ENCODE measurements at regions not wholly inside any gene's neighbourhood (a gene's known extent, or its start where the extent isn't known, plus 50 kb on each side); places are given as distances from the start of the nearest gene placed in this dataset.

GRCh38 chr6:4382362-4382853 is 247.0 kb upstream of the ECI2 start:
- intact Hi-C loops (cut with micrococcal nuclease): no loop called here

- intact Hi-C loops (cut with micrococcal nuclease): no loop called here
These were observed 246.0 kb upstream of the ECI2 start for GRCh38 chr6:4381381-4381780.

DNA sequence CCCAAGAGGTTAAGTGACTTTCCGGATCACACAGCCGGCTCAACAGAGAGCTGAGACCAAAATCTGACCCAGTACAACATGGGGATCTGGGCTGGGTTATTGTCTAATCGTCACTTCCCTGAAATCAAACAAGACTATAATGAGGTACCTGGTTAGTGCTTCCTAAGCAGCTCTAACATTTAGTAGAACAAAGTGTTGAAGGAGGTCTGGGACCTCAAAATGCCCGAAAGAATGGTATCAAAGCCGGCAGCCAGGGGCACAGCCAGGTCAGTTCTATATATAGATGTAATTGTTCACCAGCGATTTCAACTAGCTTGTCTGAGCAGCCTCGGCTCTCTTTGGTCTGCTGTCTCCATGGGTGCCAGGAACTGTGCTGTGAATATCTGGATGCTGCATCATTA is 245.5 kb upstream of the ECI2 start:
- intact Hi-C loops (cut with micrococcal nuclease): no loop called here

DNA sequence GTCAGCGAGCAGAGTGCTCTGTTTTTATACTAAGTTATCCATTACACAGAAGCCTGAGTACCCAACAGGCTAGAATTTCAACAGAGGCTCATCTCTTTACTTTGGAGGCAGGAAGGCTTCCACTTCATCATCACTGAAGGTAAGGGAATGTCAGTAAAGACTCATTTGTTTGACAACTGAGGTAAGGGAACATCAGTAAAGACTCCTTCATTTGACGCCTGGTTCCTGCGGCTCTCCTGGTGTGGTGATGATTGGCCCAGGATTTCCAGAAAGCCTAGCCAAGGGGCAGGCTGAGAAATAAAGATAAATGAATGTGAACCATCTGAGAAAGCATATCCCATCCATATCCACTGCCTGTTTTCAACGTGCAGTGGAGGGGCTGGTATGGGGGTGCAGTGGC is 244.6 kb upstream of the ECI2 start:
- intact Hi-C loops (cut with micrococcal nuclease): no loop called here

GRCh38 chr6:4378319-4378996 is 243.1 kb upstream of the ECI2 start:
- intact Hi-C loops (cut with micrococcal nuclease): no loop called here

DNA sequence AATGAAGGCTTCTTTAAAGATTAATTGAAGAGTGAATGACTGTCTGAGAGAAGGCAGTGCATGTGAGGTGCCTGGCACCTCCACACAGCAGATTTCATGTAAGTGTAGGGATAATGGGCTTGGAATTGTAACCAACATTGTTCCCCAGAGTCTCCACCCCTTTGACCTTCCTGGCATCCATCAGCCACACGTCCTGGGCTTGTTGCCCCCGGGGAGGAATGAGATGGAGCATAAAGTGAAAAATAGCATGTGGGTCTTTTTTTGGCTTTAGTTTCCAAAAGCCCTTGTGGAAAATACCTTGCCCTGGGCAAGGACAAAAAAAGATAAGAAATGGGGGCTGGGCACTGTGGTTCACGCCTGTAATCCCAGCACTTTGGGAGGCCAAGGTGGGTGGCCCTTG is 242.2 kb upstream of the ECI2 start:
- intact Hi-C loops (cut with micrococcal nuclease): no loop called here

DNA sequence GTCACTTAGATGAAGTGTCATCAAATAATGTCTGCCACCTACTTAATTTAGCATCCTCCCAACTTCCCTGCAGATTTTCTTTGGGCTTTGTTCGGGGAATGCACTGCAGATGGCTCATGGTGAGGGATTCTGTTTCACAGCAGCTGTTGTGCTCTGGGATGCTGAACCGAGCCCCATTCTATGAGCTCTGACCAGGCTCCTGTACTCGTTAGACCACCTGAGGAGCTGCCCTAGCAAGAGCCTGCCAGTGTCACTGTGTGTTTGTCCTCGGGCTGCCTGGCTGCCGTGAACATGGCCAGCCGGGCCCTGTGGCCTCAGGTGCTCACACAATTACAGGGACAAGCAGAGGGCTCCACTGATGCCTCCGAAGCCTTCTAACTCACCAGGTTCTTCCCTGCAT is 238.8 kb upstream of the ECI2 start:
- intact Hi-C loops (cut with micrococcal nuclease): no loop called here

DNA sequence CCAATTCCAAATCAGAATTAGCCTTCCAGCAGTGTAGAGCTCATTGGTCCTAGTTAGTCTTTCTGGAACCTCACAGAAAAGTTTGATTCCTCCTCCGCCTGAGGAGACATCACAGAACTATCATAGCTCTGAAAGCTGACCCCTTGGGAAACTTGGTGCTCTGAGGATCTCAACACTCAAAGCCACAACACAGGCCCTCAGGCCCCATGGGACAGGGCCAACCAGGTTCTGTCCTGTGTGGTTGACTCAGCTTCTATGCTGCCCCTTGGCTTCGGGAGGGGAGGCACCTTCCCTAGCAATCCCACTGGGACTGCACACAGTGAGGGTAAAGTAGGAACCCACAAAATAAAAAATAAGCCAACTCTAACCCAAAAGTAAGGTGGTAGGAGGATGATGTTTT is 237.5 kb upstream of the ECI2 start:
- intact Hi-C loops (cut with micrococcal nuclease): no loop called here

DNA sequence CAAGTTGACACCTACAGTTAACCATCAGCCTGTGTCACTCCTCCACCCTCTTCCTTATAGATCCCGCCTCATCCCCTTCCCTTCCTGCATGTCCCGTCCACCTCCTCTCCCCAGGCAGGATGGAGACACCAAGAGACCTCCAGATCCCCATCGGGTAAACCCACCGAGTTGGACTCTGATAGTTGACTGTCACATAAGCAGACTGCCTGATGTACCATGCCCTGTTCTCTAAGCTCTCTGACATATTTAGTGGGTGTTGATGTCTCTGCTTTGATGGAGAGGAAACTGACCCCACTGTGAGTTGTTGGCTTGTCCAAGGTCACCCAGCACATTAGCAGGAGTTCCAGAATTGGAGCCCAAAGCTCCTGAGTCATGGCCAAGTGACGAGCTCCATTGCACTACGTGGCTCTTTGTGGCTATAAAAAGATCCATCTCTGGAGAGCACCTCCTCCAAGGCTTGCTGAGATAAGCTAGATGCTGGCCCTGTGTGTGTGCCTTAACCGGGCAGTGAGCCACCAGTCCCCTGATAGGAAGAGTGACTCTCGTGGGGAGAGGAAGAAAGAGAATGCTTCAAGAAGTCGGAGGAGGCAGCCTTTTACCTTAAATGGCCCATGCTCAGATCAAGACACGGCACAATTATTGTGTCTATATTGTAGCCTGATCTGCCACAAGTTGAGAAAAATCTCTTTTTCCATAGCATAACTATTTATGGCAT is 236.0 kb upstream of the ECI2 start:
- intact Hi-C loops (cut with micrococcal nuclease): no loop called here

DNA sequence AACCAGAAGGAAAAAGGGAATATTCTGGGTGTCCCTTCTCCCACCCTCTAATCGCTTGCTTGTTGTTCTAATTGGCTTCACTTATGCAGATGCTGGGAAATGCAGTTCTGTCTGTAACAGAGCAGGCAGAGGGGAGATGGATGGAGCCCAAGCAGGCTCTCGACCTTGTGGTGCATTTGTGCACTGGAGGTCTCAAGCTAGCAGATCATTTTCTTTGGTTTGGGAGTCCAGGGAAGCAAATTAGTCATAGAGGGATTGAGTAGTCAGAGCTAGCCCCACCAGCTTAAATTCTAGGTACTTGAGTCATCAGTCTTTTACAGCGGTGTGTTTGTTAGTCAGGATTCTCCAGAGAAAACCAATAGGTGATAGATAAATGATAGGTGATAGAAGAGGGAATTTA is 234.7 kb upstream of the ECI2 start:
- intact Hi-C loops (cut with micrococcal nuclease): no loop called here

DNA sequence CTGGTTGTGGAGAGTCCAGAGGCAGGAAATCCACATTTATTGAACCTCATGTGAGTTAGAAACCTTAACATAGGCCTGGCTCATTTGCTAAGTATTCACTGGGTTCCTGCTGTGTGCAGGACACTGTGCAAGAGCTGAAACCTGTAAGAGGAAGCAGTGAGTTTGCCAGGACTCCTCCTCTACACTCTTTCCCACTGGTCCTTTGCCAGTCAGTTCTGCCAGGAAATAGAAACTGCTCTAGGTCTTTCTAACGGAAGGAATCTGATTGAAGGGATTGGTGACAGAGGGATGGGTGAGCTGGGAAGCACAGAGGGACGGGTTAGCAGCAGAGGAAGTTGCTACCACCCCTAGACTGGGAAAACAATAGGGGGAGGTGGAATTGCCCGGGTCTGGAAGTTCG is 234.2 kb upstream of the ECI2 start:
- intact Hi-C loops (cut with micrococcal nuclease): no loop called here

DNA sequence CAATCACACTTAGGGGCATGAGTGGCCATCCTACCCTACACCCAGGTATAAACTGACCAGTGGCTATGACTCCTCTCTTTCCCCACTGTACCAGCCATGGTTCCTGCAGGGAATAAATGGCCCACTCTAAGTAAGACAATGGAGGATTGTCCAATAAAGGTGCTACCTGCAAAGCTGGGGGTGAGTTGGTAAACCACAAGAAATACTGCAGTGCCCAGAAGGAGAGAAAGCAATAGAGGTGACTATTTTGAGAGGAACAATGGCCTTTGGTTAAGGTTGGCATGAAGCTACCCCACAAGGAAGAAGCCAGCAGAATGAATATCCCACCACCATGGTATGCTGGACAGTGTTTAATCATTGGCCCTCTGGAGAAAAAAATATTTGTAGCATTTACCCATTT is 233.3 kb upstream of the ECI2 start:
- intact Hi-C loops (cut with micrococcal nuclease): no loop called here

DNA sequence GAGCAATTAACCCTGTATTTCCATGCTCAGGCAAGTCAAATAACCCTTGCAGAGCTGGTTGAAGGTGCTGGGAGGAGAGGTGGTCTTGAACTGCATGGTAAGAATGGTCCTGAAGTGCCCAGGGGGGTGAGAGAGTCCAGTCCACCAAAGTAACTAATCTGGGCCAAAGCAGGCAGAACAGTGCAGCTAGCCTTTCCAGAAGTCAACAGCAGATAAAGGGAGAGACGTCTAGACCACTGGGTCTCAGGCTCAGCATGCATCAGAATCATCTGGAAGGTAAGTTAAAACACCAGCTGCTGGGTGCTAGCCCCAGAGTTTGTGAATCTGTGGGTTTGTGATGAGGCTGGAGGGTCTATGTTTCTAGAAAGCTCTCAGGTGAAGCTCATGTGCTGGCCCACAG is 232.3 kb upstream of the ECI2 start:
- intact Hi-C loops (cut with micrococcal nuclease): no loop called here

GRCh38 chr6:4366635-4367395 is 231.4 kb upstream of the ECI2 start:
- intact Hi-C loops (cut with micrococcal nuclease): no loop called here

DNA sequence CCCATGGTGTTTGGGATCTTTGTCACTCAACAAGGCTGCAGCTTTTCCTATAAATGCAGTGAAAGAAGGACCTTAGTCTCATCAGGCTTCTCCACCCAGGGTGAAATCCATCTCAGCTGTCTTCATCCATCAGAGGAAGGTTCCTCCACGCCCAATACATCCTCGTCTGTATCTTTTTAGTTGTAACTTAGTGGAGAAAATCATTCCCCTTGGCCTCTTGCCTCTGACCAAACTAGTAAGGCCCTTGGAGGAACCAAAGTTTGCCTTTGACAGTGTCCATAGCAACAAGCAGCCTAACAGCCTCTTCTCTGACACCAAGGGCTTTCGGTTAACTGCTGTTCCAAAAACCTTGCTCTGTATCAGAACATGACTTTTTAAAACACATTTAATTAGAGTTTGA is 230.3 kb upstream of the ECI2 start:
- intact Hi-C loops (cut with micrococcal nuclease): no loop called here

GRCh38 chr6:4364711-4365110 is 229.3 kb upstream of the ECI2 start:
- intact Hi-C loops (cut with micrococcal nuclease): no loop called here

- intact Hi-C loops (cut with micrococcal nuclease): no loop called here
These were observed 228.8 kb upstream of the ECI2 start for GRCh38 chr6:4364172-4364571.

DNA sequence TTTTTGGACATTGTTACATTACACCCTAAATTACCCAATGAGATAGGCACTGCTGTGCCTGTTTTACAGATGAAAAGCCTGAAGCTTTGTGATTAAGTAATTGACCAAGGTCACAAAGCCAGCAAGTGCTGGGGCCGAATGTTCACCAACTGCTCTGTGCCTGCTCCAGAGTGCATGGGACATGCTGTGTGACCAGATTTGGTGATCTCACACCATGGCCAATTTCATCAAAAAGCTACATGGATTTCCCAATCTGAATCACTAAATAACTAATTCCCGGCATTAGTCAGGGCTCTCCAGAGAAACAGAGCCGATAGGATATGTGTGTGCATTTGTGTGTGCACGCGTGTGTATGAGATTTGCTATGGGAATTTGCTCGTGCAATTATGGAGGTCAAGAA is 228.3 kb upstream of the ECI2 start:
- intact Hi-C loops (cut with micrococcal nuclease): no loop called here

DNA sequence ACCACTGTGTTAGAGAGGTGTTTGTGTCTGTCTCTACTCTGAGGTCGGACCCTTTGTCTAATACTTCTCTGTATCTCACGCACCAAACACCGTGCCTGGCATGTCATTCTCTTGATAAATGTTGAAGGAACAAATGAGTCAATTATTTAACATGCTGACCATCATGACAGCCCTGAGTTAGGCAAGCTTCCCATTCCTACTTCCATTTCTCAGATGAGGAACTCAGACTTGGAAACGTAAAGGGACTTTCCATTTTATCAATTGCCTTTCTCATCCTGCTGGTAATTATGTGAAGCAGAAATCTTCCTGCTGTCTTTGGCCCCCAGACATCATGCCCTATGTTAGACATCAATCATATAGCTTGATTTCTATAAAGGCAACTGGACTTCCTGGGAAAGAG is 227.0 kb upstream of the ECI2 start:
- intact Hi-C loops (cut with micrococcal nuclease): no loop called here

DNA sequence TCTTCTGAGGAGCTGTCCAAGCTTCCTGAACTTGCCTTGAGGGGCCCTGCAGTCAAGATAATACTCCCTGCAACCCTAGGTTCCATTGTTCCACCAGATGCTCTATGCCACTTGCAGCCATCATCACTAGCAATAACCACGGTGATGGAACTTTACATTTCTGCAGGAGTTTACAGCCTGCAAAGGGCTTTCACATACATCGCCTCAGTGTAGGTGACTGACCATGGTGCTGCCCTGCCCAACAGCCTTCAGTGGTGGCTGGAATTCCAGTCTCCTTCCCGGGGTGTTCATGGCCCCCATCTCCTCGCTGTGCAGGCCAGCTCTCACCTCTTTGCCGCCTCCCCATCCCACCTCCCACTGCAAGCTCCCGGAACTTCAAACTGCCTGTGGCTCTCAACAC is 225.5 kb upstream of the ECI2 start:
- intact Hi-C loops (cut with micrococcal nuclease): no loop called here

DNA sequence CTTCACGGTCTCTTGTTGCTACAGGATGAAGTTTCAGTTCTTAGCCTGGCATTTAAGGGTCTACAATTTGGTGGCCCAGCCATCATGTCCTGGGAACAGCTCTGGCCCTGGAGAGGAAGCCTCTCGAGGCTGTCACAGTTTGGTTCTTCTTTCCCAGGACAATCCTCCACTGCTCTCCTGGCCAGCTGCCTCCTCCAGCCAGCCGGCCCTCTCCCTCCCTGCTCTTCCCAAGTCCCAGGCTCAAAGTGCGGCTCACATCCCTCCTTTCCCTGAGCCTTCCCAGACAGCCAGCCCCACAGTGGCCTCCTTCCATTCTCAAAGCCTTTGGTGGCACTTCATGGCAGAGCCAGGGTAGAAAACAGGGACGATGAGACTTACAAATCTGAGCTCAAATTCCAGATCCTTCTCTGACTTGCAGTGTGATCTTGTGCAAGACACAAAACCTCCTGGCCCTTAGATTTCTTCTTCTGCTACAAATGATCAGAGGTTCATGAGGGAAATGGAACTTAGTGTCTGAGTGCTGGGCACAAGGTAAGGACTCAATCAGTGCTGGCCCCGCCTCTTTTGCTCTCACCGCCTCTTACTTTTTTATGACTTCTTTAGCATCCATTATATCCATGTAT is 223.8 kb upstream of the ECI2 start:
- intact Hi-C loops (cut with micrococcal nuclease): no loop called here

All from T-helper 1 cell treated with Interleukin-12 subunit alpha and Interleukin-12 subunit beta and Interleukin-4 antibody, amounts not matched to agents 30 ng/mL and 1 ng/mL, for 36 hours (primary cell).